ENCODE measurements at regions not wholly inside any gene's neighbourhood (a gene's known extent, or its start where the extent isn't known, plus 50 kb on each side); places are given as distances from the start of the nearest gene placed in this dataset.

GRCh38 chr9:11352612-11353011 lies 739.8 kb upstream of the PTPRD start:
- no peaks in the 10 kb centered on the region for H3K4me1 ChIP-seq
- DNase-seq, result no peak
- H3K27me3 ChIP-seq, result no peaks in the 10 kb centered on the region
- H3K9me3 ChIP-seq, result no peaks in the 10 kb centered on the region
- TF ChIP-seq POLR2A (IDR thresholded peaks at IDR 0.05), result no peak
- TF ChIP-seq, protein P1, sequence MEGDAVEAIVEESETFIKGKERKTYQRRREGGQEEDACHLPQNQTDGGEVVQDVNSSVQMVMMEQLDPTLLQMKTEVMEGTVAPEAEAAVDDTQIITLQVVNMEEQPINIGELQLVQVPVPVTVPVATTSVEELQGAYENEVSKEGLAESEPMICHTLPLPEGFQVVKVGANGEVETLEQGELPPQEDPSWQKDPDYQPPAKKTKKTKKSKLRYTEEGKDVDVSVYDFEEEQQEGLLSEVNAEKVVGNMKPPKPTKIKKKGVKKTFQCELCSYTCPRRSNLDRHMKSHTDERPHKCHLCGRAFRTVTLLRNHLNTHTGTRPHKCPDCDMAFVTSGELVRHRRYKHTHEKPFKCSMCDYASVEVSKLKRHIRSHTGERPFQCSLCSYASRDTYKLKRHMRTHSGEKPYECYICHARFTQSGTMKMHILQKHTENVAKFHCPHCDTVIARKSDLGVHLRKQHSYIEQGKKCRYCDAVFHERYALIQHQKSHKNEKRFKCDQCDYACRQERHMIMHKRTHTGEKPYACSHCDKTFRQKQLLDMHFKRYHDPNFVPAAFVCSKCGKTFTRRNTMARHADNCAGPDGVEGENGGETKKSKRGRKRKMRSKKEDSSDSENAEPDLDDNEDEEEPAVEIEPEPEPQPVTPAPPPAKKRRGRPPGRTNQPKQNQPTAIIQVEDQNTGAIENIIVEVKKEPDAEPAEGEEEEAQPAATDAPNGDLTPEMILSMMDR (IDR thresholded peaks at IDR 0.05), result no peak
- no peak overlapping the region for H3K27ac ChIP-seq
- no peaks in the 10 kb centered on the region for H3K36me3 ChIP-seq
- H3K4me3 ChIP-seq, result no peak overlapping the region

DNA sequence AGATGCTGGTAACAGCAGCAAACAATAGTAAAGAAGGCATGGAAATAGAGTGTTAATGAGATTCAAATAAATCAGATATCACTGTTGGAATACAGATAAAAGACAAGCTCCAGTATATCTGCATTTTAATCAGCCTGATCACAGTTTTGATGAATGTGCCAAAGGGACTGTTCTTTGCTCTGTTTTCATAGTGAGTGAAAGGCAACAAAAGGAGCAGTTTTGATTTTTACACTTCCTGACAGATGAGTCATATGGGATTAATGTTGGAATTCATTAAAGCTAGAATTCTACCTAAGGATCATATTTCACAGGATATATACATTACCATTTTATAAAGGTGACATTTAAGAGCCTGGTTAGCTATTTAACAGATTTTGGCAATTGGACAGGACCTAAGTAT lies 743.3 kb upstream of the PTPRD start:
- Histone ChIP-seq H3K27ac (no peak overlapping the region), H3K27me3 (no peaks in the 10 kb centered on the region), H3K36me3 (no peaks in the 10 kb centered on the region), H3K9me3 (no peaks in the 10 kb centered on the region), H3K4me3 (no peak overlapping the region), H3K4me1 (no peaks in the 10 kb centered on the region)
- TF ChIP-seq POLR2A (IDR thresholded peaks at IDR 0.05), result no peak
- TF ChIP-seq, protein P1 (IDR thresholded peaks at IDR 0.05), result no peak
- DNase-seq, result no peak

DNA sequence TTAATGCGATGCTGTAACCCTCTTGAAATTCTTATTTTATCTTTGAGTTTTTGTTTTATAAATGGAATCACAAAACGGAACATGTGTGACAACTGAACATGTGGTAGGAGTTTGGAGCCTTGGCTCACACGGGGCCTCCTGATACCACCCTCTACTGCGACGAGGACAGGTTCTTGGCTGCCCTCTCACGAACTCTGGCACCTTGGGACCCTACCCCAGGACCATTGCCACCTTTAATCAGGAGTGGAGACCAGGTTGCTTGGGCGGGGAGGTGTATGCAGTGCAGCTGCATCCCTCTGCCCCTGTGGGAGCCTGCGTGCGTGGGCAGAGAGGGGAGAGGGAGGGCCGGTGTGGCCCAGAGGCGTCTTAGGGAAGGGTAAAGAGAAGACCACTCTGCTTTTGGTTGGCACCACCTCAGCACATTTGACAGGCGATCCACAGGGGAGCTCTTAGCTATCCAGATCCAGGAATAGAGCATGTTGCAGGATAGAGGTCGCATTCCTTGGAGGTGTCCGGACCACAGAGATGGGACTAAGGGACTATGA lies 753.9 kb upstream of the PTPRD start:
- no peak overlapping the region for H3K4me3 ChIP-seq
- H3K36me3 ChIP-seq, result no peaks in the 10 kb centered on the region
- no peaks in the 10 kb centered on the region for H3K4me1 ChIP-seq
- H3K27ac ChIP-seq, result no peak overlapping the region
- H3K27me3 ChIP-seq, result no peaks in the 10 kb centered on the region
- TF ChIP-seq POLR2A (IDR thresholded peaks at IDR 0.05), result no peak
- TF ChIP-seq, protein P1 (IDR thresholded peaks at IDR 0.05), result no peak
- H3K9me3 ChIP-seq, result no peaks in the 10 kb centered on the region
- no peak for DNase-seq

GRCh38 chr9:11374926-11375325 lies 762.1 kb upstream of the PTPRD start:
- Histone ChIP-seq H3K4me3 (no peak overlapping the region), H3K4me1 (no peaks in the 10 kb centered on the region), H3K27me3 (no peaks in the 10 kb centered on the region), H3K9me3 (peaks cover 0 to 3% (median 0%) of the 10 kb centered on the region in 4 donors), H3K36me3 (no peaks in the 10 kb centered on the region), H3K27ac (no peak overlapping the region)
- no peak for DNase-seq
- no peak for TF ChIP-seq POLR2A (IDR thresholded peaks at IDR 0.05)
- TF ChIP-seq, protein P1 (IDR thresholded peaks at IDR 0.05), result no peak

DNA sequence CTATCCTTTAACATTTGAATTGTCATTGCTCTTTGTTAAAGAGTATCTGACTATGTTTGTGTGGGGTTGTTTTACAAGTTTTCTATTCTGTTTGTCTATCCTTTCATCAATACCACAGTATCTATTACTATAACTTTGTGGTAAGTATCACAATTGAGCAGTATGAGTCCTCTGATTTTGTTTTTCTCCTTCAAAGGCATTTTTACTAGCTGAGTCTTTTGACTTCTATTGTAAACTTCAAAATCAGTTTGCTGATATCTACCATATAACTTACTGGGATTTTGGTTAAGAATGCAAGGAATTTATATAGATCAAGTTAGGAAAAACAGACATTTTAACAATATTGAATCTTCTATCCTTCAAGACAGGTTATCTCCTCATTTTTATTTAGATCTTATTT lies 789.8 kb upstream of the PTPRD start:
- DNase-seq, result no peak
- H3K27ac ChIP-seq, result no peak overlapping the region
- H3K4me1 ChIP-seq, result no peaks in the 10 kb centered on the region
- TF ChIP-seq, protein P1 (IDR thresholded peaks at IDR 0.05), result no peak
- no peak for TF ChIP-seq POLR2A (IDR thresholded peaks at IDR 0.05)
- H3K9me3 ChIP-seq, result peaks cover 0 to 8% (median 0%) of the 10 kb centered on the region in 4 donors
- no peaks in the 10 kb centered on the region for H3K36me3 ChIP-seq
- no peak overlapping the region for H3K4me3 ChIP-seq
- no peaks in the 10 kb centered on the region for H3K27me3 ChIP-seq

- no peaks in the 10 kb centered on the region for H3K36me3 ChIP-seq
- TF ChIP-seq, protein P1 (IDR thresholded peaks at IDR 0.05), result no peak
- no peak for TF ChIP-seq POLR2A (IDR thresholded peaks at IDR 0.05)
- no peak overlapping the region for H3K4me3 ChIP-seq
Observed at GRCh38 chr9:11414241-11414640, 801.4 kb upstream of the PTPRD start.

More at GRCh38 chr9:11414241-11414640, 801.4 kb upstream of the PTPRD start:
- H3K27me3 ChIP-seq, result no peaks in the 10 kb centered on the region
- no peaks in the 10 kb centered on the region for H3K9me3 ChIP-seq
- no peak for DNase-seq
- H3K27ac ChIP-seq, result no peak overlapping the region
- H3K4me1 ChIP-seq, result no peaks in the 10 kb centered on the region
